Dermis microvascular lymphatic vessel endothelial cell (primary cell): ENCODE measurements at regions not wholly inside any gene's neighbourhood (a gene's known extent, or its start where the extent isn't known, plus 50 kb on each side); places are given as distances from the start of the nearest gene placed in this dataset.

ENCODE experiments used
- DNase-seq, 2 donors: peaks; one replicate each; pipeline versions ENCODE4 v3.0.0 to v3.0.0-alpha.2; 2010; ENCODE audit warnings: low read depth in 2 of 2

DNA sequence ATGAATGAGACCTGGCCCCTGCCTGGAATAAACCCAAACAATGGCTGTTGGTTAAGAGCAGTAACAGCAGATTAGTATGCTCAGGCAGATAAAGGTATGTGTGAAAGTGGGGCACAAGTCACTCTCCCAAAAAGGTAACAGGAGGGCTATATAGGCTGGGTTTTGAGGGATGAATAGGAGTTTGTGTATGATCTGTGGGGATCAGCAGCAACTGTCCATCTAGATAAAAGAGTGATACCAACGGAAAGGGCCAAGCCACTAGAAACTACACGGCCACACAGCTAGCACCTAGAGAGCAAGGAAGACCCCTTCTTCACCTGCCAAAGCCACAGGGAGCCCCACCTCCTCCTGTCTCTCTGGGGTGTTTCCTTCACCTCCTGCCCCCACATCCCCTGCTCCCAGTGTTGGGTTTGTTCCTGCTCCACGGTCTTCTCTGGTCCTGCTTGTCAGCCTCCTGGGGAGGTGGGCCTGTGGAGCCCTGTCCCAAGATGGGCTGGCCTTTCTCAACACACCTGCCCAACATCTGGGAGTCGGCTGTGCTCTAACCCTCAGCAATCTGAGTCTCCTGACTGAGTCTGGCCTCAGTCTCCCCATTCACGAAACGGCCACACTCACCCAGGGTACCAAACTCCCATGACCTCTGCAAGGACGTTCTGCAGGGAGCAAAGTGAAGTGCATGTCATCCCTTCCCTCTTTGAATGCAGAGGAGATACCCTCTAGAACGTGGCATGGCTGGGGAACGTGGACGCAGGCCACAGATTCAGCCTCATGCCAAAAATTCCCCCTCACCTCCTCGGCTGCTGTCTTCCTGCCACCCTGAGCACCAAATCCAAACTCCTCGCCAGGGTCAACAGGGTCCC is 108.2 kb downstream of the NCOR2 start:
- DNase-seq: no peak

DNA sequence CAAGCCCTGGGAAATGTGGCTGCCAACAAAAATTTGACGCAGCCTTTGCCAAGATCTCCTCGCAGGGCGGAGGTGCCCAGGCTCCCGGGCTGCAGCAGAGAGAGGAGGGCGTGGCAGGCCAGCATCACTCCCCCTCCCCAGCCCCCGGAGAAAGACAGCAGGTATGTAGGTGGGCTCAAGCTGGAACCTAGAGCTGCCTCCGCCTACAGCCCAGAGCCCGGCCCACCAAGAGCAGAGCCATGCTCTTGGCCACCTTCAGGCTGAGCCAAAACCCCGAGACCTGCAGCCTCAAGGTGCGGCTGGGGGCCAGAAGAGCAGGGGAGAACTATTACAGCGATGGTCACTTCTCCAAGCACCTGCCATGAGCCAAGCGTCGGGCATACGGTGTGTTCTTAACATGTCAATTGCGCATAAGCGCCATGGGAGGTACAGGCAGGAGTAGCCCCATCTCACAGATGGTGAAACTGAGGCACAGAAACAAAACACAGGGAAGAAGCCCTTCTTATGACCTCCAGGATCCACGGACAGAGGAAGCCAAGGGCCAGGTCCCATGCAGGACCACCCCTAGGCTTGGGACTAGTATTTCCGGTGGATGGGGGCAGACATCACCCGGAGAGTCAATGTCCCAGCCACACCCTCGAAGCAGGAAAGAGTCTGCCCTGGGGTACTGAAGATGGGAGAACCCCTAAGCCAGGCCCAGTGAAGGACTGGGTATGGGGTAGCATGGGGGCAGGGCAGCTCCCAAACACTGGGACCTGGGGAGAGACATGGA is 109.0 kb downstream of the NCOR2 start:
- no peak for DNase-seq

DNA sequence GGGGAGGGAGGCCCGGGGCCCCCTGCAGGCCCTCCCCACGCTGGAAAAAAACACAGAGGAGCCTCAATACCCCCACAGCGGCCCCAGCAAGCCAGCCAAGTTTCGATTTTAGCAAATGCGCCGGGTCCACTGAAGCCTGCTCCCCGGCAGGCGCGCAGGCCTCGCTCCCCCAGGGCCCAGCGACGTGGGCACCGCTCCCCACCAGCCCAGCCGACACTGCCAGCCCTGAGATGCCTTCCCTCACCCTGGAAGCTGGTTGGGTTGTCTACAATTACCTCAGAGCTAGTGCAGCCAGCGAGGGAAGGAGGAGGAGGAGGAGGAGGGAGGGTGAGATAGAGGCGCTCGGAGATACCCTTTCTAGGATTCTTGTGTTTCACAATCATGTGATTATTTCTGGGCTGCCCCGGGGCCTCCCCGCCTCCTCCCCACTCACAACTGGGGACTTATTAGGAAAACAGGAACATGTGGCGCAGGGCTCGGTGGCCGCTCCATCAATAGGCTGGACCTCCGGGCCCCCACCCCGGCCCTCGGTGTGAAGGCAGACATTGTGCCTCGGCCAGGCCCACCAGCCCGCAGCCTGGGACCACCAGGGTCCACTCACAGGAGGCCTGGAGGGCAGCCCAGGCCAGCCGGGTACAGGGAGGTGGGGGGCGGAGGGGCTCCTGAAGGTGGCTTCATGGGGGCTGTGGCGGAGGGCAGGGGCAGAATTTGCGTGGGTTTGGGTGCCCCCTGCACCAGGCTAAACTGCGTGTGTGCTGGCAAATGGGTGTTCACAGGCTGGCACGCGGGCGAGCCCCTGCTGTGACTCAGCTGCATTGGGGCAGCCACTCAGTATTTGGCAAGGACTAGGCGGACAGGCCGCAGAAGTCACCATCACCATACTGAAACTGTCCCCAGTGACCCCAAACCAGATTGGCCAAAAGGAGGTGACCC is 109.9 kb downstream of the NCOR2 start:
- DNase-seq: peak in 1 of 2 donors; percentile 7

DNA sequence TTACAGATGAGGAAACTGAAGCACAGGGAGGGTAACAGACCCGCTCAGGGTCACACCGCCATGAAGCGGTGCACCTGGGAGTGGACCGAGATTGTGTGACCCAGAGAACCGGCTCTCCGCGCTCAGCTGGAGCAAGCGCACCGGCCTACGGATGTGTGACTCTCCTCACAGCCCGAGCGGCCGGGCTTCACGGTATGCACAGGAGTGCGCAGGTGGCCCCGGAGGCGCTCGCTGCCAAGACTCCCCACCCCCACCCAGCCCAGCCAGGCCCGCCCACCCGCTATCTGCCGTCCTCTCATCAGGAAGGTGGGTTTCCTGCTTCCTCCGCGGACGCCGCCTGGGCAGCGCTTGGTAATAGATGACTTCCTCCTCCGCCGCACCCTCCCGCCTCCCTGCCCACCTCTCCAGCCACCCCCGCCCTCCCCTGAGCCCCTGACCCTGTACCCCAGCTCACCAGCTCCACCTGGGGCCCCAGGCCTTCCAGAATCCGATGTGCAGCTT is 110.7 kb downstream of the NCOR2 start:
- DNase-seq: peak in 1 of 2 donors; percentile 36

DNA sequence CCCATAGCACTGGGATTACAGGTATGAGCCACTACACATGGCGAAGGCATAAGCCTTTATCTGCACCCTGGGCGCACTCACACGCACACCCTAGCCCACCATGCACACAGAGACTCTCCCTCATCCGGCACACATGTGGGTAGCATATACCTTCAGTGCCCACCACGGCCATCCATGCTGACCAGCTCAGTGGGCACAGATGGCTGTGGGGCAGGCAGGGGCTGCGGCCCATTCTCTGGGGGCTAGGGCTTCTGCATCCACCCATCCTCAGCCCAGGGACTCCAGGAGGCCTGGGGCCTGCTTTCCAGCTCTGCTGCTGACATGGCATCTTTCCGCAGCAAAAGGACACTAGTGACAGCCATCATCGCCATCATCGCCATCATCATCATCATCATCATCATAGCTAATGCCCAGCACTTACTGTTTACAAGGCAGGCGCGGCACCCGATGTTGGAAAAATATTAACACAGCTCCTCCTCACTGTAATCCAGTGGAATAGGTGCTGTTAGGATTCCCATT is 111.2 kb downstream of the NCOR2 start:
- no peak for DNase-seq

DNA sequence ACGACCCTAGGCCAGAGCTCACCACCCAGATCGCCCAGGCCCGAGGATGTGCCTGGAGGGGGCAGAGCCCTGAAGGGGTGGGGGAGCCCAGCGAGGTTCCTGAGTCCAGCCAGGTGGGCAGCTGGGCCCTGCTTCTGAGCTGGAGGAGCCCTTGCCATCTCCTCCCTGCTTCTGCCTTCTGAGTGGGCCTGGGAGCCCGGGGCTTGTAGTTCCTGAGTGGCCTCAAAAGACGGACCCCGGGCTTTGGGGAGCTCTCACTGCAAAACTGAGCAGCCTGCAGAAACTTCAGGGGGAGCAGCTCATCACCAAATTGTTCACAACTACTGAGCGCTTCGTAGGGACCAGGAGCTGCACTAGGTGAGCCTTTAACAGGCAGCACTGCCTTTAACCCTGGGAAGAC is 112.1 kb downstream of the NCOR2 start:
- no peak for DNase-seq

DNA sequence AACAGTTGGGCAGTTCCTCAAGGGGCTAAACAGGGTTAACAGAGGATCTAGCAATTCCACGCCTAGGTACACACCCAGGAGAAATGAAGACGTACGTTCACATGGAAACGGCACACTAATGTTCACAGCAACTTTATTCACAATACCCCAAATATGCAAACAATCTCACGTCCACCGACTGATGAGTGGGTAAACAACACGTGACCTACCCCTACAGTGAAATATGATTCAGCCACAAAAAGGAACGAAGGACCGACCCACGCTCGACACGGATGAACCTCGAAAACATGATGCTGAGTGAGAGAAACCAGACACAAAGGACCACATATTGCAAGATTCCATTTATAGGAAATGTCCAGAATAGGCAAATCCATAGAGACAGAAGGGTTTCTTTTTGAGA is 112.7 kb downstream of the NCOR2 start:
- DNase-seq: no peak

DNA sequence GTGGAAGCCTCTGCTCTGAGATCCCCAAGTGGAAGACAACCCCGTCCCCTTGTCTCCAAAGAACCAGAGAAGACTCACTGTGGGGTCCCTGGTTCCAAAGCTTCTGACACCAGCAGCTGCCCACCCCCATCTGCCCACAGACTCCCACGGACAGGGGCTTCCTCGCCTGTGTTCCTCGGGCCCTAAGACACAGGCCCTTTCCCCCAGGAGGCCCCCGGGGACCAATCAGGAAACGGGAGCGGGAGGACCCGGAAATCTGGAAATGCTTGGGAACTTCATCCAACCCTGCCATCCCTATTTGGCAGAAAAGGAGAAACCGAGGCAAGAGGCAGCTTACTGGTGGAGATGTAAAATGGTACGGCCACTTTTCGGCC is 113.1 kb downstream of the NCOR2 start:
- DNase-seq: no peak

DNA sequence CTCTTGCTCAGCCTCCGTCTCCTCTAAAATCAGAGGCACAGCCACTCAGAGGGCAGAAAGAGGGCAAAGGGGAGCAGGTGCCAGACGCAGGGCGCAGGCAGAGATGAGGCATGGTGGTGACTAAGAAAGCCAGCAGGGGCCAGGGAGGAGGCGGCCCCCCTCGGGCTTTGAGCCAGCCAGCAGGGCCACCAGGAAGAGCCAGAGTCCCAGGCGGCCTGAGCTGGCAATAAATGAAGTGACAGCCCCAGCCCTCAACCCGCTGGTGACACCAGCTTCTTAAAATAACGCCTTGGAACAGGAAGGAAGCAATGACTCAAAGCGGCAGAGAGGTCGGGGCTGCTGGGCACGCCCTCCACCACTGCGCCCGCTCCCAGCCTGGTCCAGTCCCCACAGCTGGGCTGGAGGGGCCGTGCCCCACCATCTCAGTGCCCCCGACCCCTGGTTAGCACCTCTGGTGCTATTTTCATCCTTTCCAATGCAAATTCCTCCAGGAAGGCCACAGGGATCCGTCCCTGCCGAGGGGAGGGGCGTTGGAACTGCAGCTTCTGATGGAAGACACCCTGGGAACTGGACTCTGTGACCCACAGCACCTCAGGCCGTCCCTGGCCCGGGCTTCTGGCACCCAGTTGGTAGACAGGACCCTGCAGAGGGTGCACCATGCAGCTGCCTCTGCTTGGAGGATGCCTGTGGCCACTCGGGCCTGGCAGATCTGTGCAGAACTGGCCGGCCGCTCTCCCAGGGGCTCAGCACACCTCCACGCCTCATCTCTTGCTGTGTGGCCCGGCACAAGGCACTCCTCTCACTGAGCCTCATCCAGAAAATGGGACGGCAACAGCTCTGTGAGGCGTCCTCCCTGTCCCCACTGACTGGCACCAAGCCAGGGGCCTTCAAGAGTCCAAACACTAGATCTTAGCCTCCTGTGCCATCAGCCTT is 113.7 kb downstream of the NCOR2 start:
- DNase-seq: peak; percentile 66 to 89

DNA sequence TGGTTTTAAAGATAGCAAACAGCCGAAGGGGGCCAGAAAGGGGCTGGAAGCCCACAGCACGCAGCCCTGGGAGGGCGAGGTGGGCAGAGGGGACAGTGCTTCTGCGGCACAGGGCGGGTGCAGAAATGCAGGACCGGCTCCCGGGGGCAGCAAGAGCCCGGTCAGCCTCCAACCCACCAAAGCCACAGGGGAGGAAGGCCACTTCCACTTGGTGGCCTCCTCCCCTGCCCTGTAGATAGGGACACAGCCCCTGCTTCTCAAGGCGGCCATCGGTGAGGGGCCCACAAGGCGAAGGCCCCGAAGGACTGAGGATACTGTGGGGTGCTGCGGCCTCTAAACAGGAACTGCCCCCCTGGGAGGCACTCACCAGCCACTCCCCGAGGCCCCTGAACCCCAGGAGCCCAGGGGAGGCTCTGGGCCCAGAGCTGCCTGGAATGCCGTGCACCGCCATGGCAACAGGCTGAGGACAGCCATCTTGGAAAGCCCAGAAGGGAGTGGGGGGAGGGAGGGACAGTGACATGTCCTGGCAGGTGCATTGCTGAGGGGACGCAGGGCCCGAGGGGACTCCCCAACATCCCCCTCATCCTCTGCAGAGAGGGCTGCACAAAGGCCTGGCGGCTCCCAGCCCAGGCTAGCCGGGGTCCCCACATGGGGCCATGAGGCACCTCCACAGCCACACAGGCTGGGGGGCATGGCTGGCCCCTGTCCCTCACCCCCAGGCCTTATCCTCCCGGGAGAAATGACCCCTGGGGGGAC is 114.7 kb downstream of the NCOR2 start:
- no peak for DNase-seq

DNA sequence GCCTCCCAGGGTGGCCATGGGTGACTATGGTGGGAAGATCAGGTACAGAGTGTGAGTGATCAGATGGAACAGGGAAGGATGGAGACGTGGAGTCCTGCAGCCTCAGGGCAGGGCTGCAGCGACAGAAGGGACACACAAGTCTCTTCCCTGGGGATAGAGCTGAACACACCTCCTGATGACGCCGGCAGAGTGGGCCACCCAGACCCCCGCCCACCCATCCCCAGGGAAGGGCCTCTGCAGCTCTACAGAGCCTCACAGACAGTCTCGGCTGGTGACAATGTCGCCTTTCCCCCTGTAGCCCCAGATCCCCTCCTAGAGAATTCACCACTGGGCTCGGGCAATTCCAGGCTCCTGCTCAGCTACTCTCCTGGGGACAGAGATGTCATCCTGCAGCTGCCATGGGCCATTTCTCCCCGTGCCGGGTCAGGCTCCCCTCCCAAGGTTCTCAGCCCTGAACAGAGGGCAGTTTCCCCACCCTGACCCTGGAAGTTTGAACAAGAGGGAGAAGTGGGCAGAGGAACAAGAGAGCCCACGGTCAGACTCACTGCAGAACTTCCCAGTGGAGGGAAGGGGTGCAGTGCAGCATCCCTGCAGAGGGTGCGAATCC is 115.7 kb downstream of the NCOR2 start:
- DNase-seq: no peak

DNA sequence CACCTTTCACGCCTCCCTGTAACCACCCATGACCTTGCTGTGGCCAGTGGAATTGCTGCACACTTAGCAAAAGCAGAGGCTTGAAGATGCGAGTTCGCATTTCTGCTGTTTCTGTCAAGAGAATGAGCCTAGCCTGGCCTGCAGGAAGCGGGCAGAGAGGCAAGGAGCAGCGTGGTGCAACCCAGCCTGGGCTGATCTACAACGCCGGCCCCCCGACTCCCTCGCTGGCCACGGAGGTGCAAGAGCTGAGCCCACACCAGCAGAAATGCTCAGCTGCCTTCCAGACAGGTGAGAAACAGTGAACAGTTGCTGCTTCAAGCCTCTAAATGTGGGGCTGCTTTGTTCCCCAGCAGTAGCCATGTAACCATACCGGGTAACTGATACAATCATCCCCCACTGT is 116.4 kb downstream of the NCOR2 start:
- DNase-seq: no peak

DNA sequence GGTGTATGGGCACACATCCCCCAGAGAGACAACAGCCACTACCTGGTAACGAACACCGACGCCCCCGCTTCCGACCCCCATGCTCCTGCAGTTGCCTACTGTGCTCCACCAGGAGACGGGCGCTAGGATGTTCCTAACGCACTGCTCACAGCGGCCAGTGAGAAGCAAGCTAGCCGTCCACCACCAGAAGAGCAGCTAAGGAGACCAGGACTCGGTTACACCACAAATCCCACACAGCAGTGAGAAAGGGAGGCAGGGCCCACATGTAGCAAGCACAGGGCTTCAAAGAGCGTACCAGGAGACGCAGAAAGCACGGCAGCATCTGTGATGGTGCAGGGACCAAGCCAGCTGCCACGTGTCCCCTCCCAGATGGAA is 117.0 kb downstream of the NCOR2 start:
- no peak for DNase-seq

DNA sequence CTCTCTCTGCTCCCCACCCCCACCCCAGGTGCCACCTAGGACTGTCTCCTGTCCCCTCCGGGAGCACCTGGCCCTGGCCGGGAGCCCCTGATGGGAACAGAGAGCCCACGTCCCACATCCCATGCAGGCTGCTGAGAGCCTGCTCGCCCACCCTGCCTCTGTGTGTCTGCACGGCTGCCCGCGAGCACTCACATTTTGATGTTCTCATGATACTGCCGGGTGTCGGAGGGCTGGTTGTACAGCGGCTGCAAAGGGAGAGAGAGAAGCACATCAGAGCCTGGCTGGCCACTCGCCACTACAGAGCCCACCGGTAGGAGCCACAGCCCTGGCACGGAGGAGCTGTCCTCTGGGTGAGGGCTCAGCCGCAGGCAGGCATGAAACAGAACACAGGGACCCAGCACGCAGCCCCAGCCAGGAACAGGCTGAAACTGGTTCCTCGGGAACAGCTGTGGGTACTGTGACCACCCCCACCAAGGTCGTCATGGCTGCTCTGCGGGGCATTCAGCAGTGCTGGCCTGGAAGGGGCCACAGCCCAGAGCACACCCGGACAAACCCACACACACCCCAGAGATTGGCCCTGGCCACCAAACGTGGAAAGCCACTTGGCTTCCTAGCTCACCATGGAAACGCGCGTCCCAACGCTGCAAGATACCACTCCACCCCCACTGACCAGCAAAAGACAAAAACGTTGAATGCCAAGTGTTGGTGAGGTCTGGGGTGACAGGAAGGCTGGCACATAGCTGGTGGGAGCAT is 117.6 kb downstream of the NCOR2 start:
- no peak for DNase-seq

DNA sequence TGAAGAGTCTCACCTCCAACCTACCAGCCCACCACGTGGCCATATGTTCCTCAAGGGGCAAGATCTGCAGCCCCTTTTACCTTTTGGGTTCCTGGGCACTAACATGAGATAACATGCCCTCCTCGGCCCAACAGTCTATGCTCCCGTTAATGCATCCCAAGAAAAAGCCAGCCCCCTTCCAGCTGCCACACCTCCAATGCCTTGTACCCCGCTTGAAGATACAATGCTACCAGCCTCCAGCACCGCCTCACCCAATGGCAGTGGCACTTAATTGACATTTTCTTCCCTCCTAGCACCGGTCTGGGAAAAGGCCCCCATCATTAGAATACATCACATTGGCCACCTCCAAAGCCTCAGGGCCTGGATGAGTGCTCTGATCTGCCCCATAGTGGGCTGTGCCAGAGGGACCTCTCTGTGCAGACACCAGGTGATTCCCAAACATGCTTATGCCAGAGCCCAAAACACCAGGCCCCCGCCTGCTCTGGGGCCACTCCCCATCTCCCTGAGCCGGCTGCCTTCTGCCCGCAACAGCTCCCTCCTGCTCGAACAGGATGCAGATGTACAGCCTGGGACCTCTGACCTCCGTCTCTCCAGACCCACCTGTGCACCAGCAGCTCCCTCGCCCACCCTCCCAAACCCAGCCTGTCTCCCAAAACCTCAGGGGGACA is 118.3 kb downstream of the NCOR2 start:
- no peak for DNase-seq

DNA sequence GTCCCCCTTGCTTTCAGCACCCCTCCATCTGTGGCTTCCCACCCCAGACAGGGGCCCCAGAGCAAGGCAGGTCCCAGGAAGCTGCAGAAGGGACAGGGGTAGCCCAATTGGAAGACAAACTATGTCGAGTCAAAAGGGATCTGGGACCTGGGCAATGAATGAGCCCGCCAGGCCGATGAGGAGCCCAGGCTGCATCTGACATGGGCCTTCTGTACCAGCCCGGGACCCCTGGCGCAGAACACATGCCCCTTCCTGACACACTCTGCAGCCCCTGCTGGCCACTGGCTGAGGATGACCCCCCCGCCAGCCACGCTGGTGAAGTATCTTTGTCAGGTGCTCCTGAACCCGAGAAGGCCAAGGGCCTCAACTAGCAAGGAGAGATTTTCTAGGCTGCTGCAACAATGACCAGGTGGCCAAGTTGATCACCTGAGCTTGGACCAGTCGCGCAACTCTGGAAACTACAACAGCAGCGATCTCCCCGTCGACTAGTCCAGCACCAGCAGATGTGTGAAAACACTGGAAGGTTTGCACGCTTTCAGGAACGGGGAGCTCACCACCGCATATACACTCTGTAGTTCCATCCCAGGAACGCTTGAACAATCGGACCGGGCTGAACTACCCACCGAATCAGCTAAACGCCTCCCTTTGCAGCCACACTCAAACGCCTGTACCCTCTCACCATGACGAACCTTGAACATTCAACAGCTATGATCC is 119.0 kb downstream of the NCOR2 start:
- DNase-seq: no peak

DNA sequence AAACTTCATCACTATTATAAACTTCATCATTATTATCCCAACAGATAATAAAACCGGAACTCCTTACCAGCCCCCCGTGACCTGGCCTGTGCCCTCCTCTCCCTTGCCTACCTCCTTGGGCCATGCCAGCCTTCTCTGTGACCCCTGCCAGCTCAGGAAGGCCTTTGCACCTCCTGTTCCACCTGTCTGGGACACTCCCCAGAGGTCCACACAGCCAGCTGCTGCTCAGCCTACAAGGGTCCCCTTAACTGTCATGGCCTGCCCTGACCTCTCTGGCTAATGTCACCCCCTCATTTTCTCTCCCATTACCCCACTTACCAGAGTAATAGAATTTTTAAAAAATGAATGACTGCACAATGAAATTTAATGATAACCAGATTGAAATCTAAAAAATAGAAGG is 121.0 kb downstream of the NCOR2 start:
- no peak for DNase-seq
